HK-2 (cell line): ENCODE measurements at regions not wholly inside any gene's neighbourhood (a gene's known extent, or its start where the extent isn't known, plus 50 kb on each side); places are given as distances from the start of the nearest gene placed in this dataset.
"Not testable (repeated sequence)": the region's sequence is repeated elsewhere in the genome, so short reads cannot be mapped to it uniquely, and the experiment has no call there.

Source experiments
- DNase-seq: peaks from one replicate; pipeline ENCODE4 v3.0.0-alpha.2; 2018; ENCODE audit not compliant: unreplicated experiment

DNA sequence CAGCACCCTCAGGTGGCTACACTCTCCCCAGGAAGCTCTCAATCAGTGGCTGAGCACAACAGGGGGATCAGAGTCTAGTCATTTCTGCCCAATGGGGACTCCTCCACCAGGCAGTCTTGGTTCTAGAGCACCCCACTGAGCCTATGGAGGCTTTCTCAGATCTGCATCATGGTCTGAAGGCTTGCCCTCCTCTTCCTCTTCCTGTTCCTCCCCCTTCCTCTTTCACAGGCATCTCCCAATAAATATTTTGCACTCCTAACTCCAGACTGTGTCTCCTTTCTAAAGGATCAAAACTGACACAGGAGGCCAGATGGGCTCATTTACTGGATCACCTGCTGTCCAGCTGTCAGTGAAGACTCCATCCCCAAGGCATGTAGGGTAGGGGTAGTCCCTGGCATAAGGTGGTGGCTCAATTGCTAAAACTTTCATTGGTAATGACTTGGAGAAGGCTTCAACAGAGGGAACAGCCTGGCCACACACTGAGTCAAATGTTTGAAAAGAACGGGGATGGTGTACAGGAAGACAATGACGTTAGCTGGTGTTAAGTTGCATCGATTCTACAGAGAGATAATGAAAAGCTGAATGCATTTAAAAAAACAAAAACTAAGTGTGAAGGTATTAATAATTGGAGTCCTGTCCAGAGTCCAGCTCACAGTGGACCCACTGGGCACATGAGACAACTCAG, 84.2 kb upstream of the SLC2A1 start:
- DNase-seq = no peak

DNA sequence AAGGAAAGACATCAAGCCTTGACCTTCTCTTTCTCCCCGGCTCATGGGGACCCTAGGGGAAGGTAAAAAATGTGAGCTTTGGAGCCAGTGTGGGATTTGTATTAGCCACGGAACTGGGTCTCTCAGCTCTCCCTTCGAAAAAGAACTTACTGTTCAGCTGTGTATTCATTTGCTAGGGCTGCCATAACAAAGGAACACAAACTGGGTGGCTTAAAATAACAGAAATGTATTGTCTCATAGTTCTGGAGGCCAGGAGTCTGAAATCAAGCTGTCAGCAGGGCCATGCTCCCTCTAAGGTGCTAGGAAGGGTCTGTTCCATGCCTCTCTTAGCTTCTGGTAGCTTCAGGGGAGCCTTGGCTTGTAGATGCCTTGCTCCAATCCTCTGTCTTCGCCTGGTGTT, 83.5 kb upstream of the SLC2A1 start:
- no peak for DNase-seq

DNA sequence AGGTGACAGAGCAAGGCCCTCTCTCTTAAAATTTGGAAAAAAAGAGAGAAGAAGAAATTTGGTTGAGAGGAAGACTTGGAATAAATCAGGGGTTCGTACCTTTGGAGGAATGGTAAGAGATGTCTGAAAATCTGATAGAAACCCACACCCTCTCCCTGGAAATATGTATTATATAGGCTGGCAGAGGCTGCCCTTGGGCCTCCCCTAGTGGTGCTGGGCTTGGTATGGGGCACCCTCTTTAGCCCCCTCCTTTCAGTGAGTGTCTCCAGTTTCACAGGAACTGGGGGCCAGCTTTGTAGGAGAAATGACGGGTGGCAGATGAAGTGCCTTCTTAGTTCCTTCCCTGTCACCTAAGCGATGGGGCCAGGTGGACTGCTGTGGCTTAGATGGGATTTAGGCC, 82.9 kb upstream of the SLC2A1 start:
- DNase-seq = no peak

DNA sequence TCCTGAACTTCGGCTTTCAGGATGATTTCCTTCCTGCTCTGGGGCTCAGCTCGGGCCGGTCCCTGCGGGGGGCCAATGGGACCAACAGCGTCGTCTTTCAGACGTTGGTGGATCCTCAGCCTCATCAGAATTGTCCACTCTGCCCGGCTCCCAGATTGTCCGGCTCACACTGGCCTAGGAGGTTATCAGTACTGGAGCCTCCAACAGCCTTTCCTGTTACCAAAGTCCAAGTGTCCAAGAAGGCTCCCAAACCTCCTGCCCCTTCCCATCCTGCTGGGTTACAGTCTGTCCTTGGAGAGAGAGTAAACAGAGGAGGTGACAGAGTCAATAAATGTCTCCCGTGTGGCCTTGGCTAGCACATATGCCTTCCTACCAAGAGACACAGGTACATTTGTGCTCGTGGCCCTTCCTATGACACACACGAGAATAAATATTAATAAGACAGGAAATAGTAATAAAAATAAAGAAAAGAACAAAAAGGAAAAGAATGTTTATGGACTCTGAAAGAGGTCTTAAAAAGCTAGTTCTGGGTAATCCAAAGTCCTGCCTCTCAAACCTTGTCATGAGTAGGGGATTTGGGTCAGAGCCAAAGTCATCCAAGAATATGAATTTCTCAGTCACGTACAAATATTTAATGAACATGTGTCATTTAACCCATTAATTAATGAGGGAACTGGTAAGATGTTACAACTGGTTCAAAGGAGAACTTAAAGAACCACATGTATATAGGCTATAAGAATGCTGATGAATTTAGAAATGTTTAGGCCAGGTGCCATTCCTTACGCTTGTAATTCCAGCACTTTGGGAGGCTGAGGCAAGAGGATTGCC, 80.8 kb upstream of the SLC2A1 start:
- no peak for DNase-seq

DNA sequence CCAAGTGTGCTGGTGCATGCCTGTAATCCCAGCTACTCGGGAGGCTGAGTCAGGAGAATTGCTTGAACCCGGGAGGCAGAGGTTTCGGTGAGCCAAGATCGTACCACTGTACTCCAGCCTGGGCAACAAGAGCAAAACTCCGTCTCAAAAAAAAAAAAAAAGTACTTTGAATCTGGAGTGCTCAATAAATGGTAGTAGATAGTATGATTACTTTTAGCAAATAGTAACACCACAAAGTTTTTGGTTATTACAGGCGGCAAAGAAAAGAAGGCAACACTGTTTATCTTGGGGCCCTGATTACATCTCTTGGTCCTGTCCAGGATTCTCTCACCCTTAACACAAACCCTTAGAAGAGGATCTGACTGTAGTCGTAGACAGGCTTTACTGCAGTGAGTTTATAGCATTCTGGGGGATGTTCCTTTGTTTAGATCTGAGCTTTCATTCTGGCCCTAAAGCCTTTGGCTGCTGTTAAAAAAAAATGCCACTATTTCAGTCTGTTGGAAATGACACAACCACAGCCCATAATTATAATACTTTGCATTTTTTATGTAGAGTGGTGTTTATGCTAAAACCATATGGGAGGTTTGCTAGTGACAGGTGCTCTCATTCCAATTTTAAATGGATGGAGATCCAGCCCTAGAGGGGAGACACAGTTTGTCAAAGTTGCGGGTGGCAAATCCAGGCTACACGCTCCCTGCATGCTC, 79.7 kb upstream of the SLC2A1 start:
- no peak for DNase-seq

DNA sequence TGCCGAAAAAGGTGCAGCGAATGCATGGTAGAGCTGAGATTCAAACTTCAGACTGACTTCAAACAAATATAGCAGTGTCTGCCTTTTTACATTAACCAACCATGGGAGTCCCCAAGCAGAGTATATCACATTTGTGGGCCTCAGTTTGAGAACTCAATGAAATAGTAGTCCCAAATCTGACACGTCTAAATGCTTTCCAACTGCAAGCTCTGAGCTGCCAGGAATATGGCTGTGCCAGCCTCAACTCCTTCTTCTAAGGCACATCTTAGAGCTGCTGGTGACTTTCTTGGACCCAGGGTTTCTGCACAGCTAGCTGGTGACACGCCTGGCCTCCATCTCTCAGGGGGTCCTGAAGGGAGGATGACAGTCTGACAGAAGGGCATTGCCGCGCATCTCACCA, 78.8 kb upstream of the SLC2A1 start:
- DNase-seq = no peak

DNA sequence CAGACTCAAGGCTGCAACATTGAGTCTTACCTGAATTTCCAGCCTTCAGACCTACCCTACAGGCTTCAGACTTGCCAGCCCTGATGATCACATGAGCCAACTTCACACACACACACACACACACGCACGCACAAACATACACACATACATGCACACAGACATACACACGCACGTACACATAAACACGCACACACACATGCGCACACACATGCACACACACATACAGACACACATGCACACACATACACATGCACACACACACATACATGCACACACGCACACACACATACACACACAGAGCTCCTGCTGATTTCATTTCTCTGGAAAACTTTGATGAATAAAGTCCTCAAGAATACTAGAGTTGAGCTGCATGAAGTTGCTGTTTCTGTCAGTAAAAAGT, 78.3 kb upstream of the SLC2A1 start:
- DNase-seq = no peak

DNA sequence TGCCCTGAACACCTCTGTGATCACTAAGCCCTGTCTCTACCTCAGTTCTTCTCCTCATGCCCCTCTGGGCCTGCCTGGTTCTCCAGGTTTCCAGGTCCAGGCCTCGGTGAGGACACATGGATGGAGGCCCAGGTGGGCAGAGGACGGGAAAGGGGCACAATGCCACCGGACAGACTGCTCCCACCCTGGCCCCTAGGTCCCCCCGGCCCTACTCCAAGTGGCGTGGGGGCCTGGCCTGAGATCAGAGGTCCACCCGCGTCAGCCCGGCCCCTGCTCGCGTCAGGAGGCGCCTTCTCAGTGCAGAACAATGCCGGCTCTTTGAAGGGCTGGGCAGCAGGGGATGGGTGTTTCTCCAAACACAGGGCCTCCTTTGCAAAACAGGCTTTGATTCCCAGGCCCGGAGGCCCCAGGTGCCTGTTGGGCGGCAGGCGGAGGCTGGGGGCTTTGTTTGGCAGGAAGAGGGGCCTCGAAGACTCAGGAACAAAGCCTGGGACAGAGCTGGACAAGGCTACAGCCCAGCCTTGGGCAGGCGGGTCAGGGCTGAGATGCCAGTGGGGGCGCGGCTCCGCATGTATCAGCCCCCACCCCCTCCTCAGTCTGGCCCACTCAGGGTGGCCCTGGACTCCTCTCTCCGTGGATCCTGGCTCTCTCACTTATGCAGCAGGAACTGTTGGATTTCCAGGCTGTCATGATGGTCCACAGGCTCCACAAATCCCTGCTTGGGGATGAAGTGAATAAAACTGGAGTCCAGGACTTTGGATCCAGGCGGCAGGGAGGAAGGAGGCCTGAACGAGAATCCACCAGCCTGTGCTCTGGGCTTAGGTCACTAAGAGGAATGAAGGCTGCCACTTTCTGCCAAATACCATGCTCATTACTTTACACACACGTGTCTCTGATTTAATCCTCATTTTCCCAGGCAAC, 77.4 kb upstream of the SLC2A1 start:
- DNase-seq = no peak

DNA sequence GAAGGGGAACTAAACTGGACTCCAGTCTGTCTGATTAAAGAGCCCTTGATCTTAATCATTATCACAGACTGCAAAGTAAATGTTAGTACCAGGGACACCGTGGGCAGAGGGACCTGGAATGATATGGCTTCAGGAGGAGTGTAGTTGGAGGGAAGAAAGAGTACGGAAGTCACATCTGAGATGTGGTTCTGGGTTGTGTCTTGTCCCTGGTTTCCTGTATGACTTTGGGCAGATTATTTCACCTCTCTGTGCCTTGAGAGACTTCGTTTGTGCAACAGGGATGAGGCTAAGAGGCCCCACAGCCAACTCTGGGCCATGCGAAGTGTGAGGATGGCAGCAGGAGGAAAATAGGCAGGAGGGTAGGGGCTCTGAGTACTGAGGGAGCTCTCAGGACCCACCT, 76.1 kb upstream of the SLC2A1 start:
- DNase-seq = no peak

DNA sequence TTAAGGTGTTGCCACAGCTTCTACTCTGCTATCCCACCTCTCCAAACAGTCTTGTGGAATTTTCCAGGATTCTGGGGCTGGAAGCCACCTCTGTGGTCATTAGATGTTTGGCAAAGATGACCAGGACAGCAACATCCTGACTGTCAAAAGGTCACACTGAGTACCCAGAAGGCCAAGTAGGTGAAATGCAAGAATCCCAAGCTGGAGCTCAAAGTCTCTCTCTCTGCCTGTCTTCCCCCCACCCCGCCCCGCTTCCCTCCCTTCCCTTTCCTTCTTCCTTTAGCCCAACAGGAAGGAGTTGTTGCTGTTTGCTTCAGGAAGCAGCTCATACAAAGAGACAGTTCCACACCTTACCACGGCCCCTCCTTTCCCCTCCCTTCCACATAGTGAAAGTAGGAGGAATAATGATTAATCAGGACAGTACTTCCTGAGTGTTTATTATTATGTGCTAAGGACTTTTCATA, 75.6 kb upstream of the SLC2A1 start:
- peak; percentile 12 for DNase-seq

DNA sequence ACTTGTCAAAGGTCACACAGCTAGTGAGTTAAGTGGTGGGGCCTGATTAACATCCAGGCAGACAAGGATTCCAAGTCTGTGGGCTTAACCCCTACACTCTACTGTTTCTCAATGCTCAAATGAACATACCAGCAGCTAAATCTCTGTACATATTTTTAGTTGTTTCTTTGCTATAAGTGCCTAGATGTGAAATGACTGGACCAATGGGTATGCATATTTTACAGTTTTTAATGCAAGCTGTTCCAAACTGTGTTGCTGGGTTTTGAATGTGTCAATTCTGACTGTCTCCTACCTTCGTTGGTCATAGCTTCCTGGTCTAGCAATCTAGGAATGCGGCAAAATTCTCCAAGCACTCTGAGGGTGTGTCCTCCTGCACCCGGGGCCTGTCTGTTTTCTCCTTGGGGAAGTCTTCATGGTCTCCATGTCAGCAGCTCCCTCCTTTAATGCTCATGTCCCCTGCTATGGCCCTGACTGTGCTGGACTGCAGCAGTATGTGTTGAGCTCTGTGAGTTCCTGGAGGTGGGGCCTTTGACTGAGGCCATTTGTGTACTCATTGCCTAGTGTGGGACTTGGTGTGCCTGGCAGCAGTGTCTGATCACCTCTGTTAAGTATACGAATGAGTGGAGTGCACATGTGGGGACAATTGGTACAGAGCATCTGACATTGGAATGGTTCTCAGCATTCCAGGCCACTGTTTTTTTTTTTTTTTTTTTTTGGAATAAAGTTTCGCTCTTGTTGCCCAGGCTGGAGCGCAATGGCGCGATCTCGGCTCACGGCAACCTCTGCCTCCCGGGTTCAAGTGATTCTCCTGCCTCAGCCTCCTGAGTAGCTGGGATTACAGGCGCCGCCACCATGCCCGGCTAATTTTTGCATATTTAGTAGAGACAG, 72.9 kb upstream of the SLC2A1 start:
- no peak for DNase-seq

DNA sequence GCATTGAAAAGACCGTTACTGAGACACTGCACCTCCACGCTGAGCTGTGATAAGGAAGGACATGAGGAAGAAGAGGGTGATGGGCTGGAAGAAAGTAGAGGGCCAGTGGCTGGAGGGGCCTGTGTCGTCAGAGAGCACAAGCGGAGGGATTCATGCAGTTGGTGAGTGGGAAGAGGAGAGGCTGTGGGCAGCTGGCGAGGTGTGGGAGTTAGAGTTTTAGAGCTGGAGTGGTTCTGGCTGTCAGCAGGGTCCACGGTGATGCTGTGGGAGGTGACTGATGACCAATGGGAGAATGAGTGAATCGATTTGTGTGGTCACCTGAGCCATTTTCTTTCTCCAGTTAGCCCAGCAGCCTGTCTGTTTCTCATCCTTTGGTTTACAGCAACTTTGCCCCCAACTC, 66.2 kb upstream of the SLC2A1 start:
- no peak for DNase-seq

DNA sequence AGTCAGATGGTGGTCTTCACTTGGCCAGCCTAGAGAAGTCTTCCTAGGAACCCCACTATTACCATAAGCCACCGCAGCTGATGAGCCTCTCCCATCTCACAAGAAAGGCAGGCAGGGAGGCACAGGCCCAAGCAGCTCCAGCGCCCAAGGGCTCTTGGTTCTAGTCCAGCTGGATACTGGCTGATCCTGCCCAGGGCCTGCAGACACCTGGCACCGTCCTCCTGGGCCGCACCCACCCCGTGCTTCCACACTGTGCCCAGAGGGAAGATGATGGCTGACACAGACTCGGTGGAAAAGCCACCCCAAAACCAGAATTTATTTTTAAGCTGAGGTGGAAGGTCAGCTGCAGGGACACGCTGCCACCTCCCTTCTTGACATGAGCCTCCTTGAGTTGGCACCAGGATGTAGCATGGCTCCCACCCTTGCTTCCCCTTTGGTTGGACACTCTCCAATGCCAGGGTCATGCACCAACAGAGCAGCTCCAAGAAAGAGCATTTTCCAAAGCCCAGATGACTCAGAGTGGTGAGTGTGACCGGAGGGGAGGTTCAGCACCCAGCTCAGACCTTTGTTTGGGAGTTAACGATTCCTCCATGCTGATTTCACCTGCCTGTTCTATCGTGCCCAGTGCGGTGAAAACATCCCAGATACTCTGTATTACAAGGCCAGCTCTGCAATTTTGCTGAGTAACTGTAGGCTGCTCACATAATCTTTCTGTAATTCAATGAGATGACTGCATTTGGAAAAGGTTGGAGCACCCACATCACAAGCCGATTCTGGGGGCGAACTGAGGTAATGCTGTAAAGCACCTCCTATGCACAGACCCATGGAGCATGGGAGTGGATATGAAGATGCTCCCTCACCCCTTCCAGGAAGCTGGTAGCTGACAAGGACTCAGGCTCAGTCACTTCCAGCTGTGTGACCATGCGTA, 63.1 kb upstream of the SLC2A1 start:
- peak; percentile 5 for DNase-seq

DNA sequence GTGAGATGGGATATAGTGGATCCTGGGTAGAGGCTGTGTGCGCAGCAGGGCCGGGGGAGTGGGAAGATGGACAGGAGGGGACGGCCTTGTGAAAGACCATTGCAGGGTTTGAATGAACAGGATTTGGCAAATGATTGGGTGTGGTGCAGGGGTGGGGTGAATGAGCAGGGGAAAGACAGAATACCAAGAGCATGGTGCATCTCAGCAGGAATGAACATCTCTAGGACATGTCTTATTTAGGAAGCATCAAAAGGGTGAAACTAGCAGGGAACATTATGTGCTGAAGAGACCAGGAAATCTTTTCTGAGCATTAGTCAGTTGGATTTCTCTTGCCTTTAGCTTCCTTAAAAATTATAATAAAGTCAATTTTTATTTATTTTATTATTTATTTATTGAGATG, 60.6 kb upstream of the SLC2A1 start:
- DNase-seq = no peak

DNA sequence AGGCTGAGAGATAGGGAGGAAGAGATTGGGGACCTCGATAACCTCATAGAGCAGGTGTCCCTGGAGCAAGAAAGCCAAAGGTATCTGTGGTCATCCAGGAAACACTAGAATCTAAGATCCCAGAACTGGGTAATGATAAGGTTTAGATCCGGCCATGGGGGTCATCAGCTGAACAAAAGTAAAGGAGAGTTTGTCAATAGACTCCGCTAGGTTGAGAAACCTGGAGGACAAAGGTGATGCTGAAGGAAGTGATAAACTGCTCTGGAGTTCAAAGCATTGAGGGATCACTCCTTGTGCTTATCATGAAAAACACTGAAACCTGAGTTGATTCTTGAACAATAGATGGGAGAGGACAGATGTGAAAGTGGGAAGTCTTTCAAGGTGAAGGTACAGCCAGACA, 59.5 kb upstream of the SLC2A1 start:
- no peak for DNase-seq

DNA sequence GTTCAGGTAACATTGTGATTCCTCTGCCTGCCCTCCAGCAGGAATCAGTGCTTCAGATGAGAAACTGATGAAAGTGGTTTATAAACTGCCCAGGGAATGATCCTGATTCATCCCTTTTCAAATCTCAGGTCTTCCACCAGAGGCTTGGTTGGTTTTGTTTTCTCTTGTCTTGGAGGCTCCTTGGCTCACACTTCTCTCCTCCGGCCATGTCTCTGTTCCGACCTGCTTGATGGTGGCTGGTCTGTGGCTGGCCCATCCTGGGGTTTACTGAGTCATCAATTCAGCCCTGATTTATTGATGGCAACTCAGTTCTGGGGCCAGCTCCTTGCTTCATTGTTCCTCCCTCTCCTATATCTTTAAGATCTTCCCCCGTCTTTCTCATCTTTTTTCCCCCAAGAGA, 56.6 kb upstream of the SLC2A1 start:
- DNase-seq = no peak

DNA sequence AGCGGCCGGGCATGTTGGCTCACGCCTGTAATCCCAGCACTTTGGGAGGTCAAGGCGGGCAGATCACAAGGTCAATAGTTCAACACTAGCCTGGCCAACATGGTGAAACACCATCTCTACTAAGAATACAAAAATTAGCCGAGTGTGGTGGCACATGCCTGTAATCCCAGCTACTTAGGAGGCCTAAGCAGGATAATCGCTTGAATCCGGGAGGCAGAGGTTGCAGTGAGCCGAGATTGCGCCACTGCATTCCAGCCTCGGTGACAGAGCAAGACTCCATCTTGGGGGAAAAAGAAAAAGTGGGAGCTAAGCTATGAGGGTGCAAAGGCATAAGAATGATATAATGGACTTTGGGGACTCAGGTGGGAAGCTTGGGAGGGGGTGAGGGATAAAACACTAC, 55.9 kb upstream of the SLC2A1 start:
- DNase-seq = not testable (repeated sequence)

DNA sequence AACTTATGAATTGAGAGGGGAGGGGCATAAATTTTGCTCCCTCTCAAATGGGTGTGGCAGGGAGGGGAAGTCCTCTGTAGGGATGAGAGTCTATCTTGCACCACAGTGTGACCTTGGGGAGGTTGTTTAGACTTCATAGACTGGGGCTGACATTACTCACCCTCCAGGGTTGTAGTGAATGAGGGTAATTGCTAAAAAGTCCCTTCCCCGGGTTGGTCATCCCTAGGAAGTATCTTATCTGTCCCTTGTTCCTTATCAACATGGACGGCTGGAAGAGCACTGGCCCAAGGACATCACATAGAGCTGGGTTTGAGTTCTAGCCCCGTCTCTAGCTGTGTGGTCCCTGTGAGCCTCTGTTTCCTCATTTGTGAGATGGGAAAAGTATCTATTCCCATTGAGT, 52.4 kb upstream of the SLC2A1 start:
- no peak for DNase-seq

DNA sequence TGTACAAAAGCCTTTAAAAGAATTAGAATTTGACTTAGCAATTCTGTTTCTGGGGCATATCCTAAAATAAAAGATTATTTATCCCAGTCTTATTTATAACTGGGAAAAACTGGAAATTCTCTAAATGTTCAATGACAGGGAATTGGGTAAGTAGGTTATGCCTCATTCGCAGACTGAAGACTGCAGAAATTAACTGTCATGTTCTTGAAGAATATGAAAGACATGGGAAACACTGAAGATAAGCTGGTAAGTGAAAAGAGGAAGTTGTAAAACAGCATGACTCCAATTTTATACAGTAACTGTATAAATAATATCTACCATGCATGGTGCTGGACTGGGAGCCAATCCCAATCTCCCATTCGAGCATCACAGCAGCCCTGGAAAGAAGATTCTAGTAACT, 50.6 kb upstream of the SLC2A1 start:
- DNase-seq = no peak
